HG03457 (cell line): ENCODE measurements at regions not wholly inside any gene's neighbourhood (a gene's known extent, or its start where the extent isn't known, plus 50 kb on each side); places are given as distances from the start of the nearest gene placed in this dataset.
A peak's percentile ranks its signal among the peaks of the same experiment; 100 is the strongest.
"Not testable (repeated sequence)": the region's sequence is repeated elsewhere in the genome, so short reads cannot be mapped to it uniquely, and the experiment has no call there.

Experiments
- ATAC-seq: cut with Tn5 transposase; IDR thresholded peaks from one replicate; pipeline ENCODE4 v1.9.1; 2021; ENCODE audit warnings: moderate number of reproducible peaks; ENCODE audit not compliant: unreplicated experiment

- ATAC-seq, result no peak
Measured at GRCh38 chr5:124621279-124621678, 125.2 kb downstream of the ZNF608 start.

DNA sequence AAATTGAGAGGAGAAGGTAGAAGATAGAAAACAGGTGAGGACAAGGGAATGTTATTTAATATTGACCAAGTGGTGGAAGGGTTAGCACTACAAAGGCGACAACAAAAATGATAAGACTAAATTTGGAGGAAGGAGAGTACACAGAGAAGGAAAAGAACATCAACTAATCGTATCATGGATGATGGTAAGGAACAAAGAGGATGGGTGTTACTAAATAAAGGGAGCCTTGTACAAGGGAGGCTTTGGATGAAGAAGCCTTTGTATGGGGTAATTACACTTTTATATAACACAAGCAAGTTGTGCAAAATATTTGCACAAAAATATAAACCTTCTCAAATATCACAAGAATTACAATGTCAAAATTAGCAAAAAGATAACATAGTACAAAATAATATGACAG lies 125.7 kb downstream of the ZNF608 start:
- no peak for ATAC-seq

DNA sequence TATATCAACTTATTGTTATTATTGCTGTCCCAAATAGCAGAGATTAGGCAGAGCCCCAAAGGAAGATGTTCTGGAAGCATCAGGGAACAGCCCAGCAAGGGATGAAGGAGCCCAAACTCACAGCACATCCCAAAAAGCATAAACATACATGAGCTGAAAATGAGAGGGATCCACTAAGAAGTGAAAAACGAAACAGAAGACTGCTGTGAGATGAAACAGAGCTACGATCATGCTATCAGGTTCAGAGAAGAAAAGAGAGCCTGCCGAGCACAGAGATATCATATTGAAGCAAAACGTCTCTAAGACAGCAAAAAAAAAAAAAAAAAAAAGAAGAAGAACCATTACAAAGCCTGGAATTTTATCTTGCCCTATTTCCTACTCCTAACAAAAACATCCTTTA lies 127.3 kb downstream of the ZNF608 start:
- ATAC-seq, result no peak

- no peak for ATAC-seq
Measured at GRCh38 chr5:124617787-124618186, 128.7 kb downstream of the ZNF608 start.

GRCh38 chr5:124614836-124615385 lies 131.5 kb downstream of the ZNF608 start:
- no peak for ATAC-seq

DNA sequence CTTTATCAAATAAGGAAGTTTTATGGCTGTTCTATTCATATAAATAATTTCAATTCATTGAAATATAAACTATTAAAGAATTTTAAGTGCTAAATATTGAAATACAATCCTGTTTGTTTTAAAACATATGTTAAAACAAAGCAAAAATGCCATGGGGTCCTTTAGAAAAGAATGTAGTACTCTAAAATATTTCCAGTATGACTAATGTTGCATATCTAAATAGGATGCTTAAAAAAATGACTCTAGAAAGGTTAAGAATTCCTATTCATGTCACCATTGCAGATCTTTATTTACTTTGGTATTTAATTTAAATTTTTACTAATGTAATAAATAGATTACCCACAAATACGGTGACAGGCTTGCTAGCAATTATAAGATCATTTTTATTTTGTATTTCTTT lies 132.3 kb downstream of the ZNF608 start:
- ATAC-seq, result no peak

DNA sequence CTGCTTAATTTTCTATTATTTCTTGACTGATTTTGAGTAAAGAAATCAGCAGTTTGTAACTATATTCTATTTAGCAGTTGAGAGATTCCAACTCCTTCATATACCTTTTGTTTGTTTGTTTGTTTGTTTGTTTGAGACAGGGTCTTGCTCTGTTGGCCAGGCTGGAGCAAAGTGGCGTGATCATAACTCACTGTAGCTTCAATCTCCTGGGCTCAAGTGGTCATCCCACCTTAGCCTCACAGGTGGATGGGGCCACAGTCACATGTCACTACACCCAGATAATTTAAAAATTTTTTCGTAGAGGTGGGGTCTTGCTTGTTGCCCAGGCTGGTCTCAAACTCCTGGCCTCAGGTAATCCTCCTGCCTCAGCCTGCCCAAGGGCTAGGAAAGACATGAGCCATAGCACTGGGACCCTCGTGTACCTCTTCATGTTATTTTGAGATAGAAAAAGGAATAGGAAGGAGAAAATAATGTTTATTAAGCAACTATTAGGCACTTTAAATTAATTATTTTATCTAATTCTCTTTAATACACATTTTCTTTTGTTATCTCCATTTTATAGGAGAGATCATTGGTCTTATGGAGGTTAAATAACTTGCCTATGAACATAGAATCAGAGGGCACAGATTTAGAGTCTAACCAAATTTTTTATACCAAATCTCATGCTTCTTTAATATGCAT lies 133.0 kb downstream of the ZNF608 start:
- ATAC-seq, result no peak

- ATAC-seq, result no peak
Measured at GRCh38 chr5:124612023-124612422, 134.4 kb downstream of the ZNF608 start.

- not testable (repeated sequence) for ATAC-seq
Measured at GRCh38 chr5:124611262-124611661, 135.2 kb downstream of the ZNF608 start.

- ATAC-seq, result not testable (repeated sequence)
Measured at GRCh38 chr5:124609685-124610084, 136.8 kb downstream of the ZNF608 start.

DNA sequence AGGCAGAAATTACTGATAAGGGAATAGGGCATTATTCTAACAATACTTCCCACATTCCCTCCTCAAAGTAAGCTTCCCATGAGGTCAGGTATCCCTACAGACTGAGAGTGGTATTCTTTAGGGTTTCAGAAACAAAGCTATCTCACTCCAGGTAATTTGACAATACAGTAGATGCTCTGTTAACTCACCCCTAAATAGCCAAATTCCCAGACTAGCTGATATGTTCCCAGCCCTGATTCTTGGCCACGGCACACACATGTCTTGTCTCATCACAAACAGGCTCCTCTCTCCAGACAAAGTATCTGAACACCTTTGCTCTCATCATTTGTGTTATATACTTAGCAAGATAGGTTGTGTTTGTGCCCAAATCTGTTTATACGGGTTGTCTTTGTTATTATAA lies 139.9 kb downstream of the ZNF608 start:
- ATAC-seq, result no peak

DNA sequence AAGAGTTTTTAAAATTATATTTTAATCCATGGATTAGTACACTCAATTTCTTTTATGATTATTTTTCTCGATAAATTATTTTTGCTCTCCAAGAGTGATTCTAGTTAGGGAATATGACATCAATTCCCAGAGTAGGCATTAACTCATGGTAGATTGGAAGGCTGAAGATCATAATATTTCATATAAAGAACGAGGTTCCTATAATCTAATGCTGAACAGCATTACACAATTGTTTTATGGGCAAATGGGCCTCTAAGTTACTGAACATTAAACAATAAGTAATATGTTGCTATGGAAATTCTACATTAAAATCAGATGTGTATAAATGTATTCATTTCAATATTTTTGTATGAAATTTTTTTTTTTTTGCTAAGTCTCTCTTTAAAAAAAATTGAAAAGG lies 140.3 kb downstream of the ZNF608 start:
- ATAC-seq, result no peak

- no peak for ATAC-seq
Measured at GRCh38 chr5:124605541-124605940, 140.9 kb downstream of the ZNF608 start.

GRCh38 chr5:124604419-124604818 lies 142.0 kb downstream of the ZNF608 start:
- ATAC-seq, result no peak

DNA sequence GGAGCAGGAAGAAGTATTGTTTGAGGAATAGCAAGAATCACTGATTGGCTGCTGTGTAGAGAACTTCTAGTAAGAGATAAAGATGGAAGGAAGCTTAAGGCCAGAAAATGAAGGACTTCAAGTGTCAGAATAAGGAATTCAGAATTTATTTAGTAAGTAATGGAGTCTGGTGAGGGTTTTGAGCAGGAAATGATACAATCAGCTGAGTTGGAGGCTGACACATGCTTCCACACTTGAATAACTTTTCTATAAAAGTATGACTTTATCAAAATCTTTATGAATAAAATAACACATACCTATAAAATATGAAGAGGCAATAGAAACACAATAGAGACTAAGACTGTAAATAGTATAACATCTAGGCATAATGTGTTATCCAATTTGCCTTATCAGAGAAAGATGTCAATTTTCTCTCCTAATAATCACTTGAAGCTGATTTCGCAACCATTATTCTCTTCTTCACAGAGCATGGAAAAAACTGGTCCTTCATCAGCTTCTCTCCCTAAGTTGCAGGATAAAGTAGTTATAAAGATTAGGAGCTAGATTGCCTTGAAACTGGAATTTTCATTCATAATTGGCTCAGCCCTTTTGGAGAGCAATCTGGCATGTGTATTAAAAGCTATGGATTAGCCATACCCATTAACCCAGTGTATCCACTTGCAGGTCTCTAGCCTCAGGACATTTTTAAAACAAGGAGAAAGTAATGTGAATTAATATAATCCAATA lies 143.4 kb downstream of the ZNF608 start:
- no peak for ATAC-seq

GRCh38 chr5:124599028-124599973 lies 147.1 kb downstream of the ZNF608 start:
- ATAC-seq, result peak; percentile 57

- ATAC-seq, result no peak
Measured at GRCh38 chr5:124596595-124597421, 149.6 kb downstream of the ZNF608 start.

GRCh38 chr5:124593952-124594351 lies 152.5 kb downstream of the ZNF608 start:
- no peak for ATAC-seq

DNA sequence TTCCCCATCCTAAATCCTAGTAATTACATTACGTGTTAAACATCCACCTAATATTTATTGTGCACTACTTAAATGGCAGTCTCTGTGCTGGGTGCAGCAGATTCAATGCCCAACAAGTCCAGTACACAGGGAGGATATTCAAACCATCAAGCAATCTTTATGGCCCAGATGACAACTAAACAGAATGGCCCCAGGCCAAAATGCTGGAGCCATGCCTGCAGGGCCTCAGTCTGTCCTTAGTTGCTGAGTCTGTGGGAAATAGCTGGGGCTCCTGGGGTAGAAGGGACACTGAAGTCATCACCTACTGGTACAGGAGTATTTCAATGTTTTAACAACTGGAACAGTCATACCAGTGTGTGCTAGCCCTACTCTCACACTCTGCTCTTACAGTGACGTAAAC lies 153.5 kb downstream of the ZNF608 start:
- ATAC-seq, result no peak

GRCh38 chr5:124591583-124591982 lies 154.9 kb downstream of the ZNF608 start:
- no peak for ATAC-seq
